Spleen (tissue), 7 donors: ENCODE measurements at regions not wholly inside any gene's neighbourhood (a gene's known extent, or its start where the extent isn't known, plus 50 kb on each side); places are given as distances from the start of the nearest gene placed in this dataset.
A peak's percentile ranks its signal among the peaks of the same experiment; 100 is the strongest.

ENCODE experiments used
- CTCF ChIP-seq, 11 experiments: fragments of 200-600 bp in 7 of 11; fragments of 450-650 bp in 4 of 11; sonication (generic) in 4 of 11; IDR thresholded peaks in 8 of 11; conservative IDR thresholded peaks in 3 of 11; 1 replicate in 7 of 11; 2 replicates in 4 of 11; pipeline versions ENCODE4 v1.4.0 to v1.8.0; 2016 to 2021; ENCODE audit warnings: antibody characterized with exemption in 11 of 11, inconsistent platforms in 4 of 11, mild to moderate bottlenecking in 1 of 11
- POLR2A ChIP-seq, 3 donors: fragments of 450-650 bp; IDR thresholded peaks; one replicate each; pipeline ENCODE4 v1.5.1; 2017; ENCODE audit warnings: antibody characterized with exemption in 3 of 3, mild to moderate bottlenecking in 1 of 3
- POLR2AphosphoS5 ChIP-seq, 3 donors: sonication (generic); formaldehyde crosslinking; IDR thresholded peaks; one replicate each; pipeline ENCODE4 v1.5.1; 2017; ENCODE audit warnings: antibody characterized with exemption in 3 of 3
- donor health status: DM: no; HTN: no; CAD: no; lungs with moderate emphysema.
- donor health status: DM: no; HTN: no; CAD: no.
- donor health status: DM: no; HTN: no; CAD: no.

GRCh38 chr3:89052386-89052785 lies 55.0 kb upstream of the EPHA3 start:
- no peak for TF ChIP-seq CTCF (IDR thresholded peaks at IDR 0.05 in 8 of 11, conservative IDR thresholded peaks at IDR 0.05 in 3 of 11)
- no peak for TF ChIP-seq POLR2A (IDR thresholded peaks at IDR 0.05)
- peak in 1 of 3 donors; percentile 36 for TF ChIP-seq POLR2AphosphoS5 (IDR thresholded peaks at IDR 0.05)
